Neural progenitor cell (in vitro differentiated cells): ENCODE measurements at regions not wholly inside any gene's neighbourhood (a gene's known extent, or its start where the extent isn't known, plus 50 kb on each side); places are given as distances from the start of the nearest gene placed in this dataset.

Source experiments
- CTCF ChIP-seq: fragments of 200-600 bp; sonication (generic); IDR thresholded peaks from 2 replicates; pipeline ENCODE4 v1.5.1; 2017; ENCODE audit warnings: antibody characterized with exemption, mild to moderate bottlenecking
- EZH2 ChIP-seq: fragments of 200-600 bp; sonication (generic); IDR thresholded peaks from 2 replicates; pipeline ENCODE4 v1.6.1; 2017; ENCODE audit warnings: antibody characterized with exemption, mild to moderate bottlenecking, moderate library complexity
- EZH2phosphoT487 ChIP-seq: fragments of 200-600 bp; sonication (generic); IDR thresholded peaks from 2 replicates; pipeline ENCODE4 v1.6.1; 2017; ENCODE audit warnings: antibody characterized with exemption

GRCh38 chr2:83949361-83949760, 509.7 kb downstream of the SUCLG1 start:
- TF ChIP-seq CTCF (no peak), EZH2 (no peak), EZH2phosphoT487 (no peak)
